ENCODE measurements at regions not wholly inside any gene's neighbourhood (a gene's known extent, or its start where the extent isn't known, plus 50 kb on each side); places are given as distances from the start of the nearest gene placed in this dataset.

- peak; percentile 82 for DNase-seq (ENCODE audit: low spot score)
Measured at GRCh38 chr9:129343424-129344375, 165.6 kb upstream of the IER5L start.

GRCh38 chr9:129342591-129343423 is 164.7 kb upstream of the IER5L start:
- DNase-seq (ENCODE audit: low spot score), result no peak

DNA sequence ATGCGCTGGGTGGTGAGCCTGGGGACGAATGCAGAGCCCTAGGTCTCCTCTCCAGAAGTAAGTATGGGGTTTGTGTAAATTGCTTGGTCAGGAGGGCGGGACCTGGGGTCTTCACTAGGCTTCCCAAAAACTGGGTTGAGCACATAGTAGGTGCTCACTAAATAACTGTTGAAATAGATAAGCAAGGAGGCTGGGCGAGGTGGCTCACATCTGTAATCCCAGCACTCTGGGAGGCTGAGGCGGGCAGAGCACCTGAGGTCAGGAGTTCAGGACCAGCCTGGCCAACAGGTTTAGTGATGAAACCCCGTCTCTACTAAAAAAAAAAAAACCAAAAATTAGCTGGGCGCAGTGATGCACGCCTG is 163.9 kb upstream of the IER5L start:
- no peak for DNase-seq (ENCODE audit: low spot score)

DNA sequence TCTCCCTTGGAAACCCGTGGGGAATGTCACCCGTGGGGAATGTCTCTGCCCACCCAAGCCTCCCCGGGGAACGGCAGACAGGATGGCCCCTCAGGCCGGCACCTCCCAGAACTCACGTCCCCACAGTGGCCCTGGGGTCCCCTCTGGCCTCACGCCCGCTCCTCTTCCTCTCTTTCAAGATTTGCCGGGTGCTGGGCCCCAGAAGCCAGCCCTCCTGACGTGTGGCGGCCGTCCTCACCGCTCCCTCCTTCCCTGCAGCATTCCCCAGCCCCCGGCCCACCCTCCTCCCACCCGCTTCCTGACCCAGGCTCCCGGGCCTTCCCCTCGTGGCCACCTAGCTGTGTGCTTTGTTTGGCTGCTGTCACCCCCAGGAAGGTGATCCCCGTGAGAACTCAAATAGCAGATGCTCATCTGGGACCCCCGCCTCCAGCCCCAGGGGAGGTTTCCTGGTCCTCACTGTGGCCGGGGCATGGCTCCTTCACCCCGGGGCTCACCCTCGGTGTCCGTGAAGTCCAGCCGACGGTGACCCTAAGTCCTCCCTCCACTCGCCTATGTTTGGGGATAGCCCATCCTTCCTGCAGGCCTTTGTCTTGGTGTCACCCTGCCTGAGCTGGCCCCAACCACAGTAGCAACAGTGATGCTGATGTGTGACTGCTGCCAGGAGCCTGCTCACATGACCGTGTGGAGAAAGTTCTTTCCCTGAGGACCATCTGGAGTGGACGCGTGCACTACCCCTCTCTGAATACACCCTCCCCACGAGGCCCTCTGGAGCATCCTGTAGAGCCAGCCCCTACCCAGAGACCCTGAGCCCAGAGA is 163.3 kb upstream of the IER5L start:
- DNase-seq (ENCODE audit: low spot score), result no peak

DNA sequence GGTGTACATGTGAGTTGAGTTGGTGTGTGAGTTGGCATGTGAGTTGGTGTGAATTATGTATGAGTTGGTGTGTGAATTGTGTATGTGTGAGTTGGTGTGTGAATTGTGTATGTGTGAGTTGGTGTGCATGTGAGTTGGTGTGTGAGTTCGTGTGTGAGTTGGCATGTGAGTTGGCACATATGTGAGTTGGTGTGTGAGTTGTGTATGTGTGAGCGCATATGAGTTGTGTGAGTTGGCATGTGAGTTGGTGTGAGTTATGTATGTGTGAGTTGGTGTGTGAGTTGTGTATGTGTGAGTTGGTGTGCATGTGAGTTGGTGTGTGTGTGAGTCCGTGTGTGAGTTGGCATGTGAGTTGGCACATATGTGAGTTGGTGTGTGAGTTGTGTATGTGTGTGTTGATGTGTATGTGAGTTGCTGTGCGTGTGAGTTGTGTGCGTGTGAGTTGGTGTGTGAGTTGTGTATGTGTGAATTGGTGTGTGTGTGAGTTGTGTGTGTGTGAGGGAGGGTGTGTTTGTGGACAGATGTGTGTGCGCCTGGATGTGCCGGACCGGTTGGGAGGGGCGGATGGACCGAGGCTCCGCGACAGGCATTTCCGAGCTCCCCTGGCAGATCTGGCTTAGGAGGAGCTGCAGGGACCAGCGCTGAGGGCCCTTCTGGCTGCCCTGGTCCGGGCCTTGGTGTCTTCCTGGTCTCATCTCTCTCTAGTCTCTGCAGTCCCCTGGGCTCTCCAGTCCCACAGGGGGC is 162.5 kb upstream of the IER5L start:
- no peak for DNase-seq (ENCODE audit: low spot score)

DNA sequence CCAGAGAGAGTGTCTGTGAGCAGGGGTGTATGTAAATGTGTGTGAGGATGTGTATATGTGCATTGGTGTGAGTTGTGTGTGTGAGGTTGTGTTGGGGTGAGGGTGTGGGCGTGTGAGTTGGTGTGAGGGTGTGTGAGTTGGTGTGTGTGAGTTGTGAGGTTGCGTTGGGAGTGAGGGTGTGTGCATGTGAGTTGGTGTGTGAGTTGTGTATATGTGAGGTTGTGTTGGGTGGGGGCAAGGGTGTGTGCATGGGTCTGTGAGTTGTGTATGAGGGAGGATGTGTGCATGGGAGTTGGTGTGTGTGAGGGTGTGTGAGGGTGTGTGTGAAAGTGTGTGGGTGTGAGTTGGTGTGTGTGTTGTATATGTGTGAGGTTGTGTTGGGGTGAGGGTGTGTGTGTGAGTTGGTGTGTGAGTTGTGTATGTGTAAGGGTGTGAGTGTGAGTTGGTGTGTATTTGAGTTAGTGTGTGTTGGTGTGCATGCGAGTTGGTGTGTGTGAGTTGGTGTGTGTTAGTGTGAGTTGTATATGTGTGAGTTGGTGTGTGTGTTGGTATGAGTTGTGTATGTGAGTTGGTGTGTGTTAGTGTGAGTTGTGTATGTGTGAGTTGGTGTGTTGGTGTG is 161.6 kb upstream of the IER5L start:
- no peak for DNase-seq (ENCODE audit: low spot score)

DNA sequence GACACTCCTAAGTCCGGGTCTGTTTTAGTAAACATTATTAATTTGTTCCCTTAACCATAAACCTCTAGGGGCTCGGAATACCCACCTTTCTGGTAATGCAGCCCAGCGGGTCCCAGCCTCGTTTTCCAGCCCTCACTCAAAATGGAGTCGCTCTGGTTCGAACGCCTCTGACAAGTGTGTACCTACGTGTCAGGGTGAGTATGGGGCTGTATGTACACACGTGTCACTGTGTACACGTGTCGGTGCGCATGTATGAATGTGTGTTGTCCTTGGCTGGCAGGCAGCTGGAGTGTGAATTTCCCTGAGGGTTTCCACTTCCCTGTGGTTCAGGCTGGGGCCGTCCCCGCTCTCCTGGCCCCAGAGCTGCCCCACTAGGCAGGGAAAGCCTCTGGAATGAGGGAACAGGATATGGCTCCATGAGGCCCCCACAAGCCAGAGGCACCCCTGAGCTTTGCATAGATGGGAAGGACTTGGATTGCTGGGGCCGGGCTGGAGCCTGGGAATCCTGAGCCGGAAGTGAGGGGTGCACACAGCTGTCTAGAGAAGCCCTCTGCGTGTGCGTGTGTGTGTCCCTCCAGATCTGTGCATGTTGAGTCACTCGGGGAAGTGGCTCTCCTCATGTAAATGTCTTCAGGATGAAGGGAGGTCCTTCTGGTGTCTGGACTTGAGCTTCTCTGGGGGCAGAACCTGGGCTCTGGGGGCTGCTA is 160.8 kb upstream of the IER5L start:
- DNase-seq (ENCODE audit: low spot score), result peak; percentile 56

GRCh38 chr9:129337336-129338140 is 159.5 kb upstream of the IER5L start:
- DNase-seq (ENCODE audit: low spot score), result peak; percentile 57

- DNase-seq (ENCODE audit: low spot score), result peak; percentile 79
Measured at GRCh38 chr9:129336601-129337331, 158.7 kb upstream of the IER5L start.

- no peak for DNase-seq (ENCODE audit: low spot score)
Measured at GRCh38 chr9:129336130-129336528, 158.1 kb upstream of the IER5L start.

- DNase-seq (ENCODE audit: low spot score), result no peak
Measured at GRCh38 chr9:129335464-129336129, 157.5 kb upstream of the IER5L start.

- peak; percentile 98 for DNase-seq (ENCODE audit: low spot score)
Measured at GRCh38 chr9:129334105-129334935, 156.3 kb upstream of the IER5L start.

- peak; percentile 68 for DNase-seq (ENCODE audit: low spot score)
Measured at GRCh38 chr9:129333617-129334104, 155.6 kb upstream of the IER5L start.

GRCh38 chr9:129332581-129332980 is 154.5 kb upstream of the IER5L start:
- DNase-seq (ENCODE audit: low spot score), result no peak

- DNase-seq (ENCODE audit: low spot score), result peak; percentile 81
Measured at GRCh38 chr9:129331772-129332500, 153.9 kb upstream of the IER5L start.

- DNase-seq (ENCODE audit: low spot score), result no peak
Measured at GRCh38 chr9:129331493-129331765, 153.4 kb upstream of the IER5L start.
